ENCODE measurements at regions not wholly inside any gene's neighbourhood (a gene's known extent, or its start where the extent isn't known, plus 50 kb on each side); places are given as distances from the start of the nearest gene placed in this dataset.
A peak's percentile ranks its signal among the peaks of the same experiment; 100 is the strongest.

- no peak overlapping the region for H3K4me3 ChIP-seq (ENCODE audit: low read length)
- DNase-seq (ENCODE audit: low read depth) = no peak
- TF ChIP-seq CTCF (conservative IDR thresholded peaks at IDR 0.05; ENCODE audit: low read depth, low read length) = no peak
Measured at GRCh38 chr10:91024541-91024940, 103.7 kb upstream of the ANKRD1 start.

- DNase-seq (ENCODE audit: low read depth) = no peak
- H3K4me3 ChIP-seq (ENCODE audit: low read length) = no peak overlapping the region
- no peak for TF ChIP-seq CTCF (conservative IDR thresholded peaks at IDR 0.05; ENCODE audit: low read depth, low read length)
Measured at GRCh38 chr10:91032611-91033206, 111.8 kb upstream of the ANKRD1 start.

GRCh38 chr10:91033324-91033950 is 112.5 kb upstream of the ANKRD1 start:
- DNase-seq (ENCODE audit: low read depth) = peak; percentile 48
- H3K4me3 ChIP-seq (ENCODE audit: low read length) = no peak overlapping the region
- TF ChIP-seq CTCF (conservative IDR thresholded peaks at IDR 0.05; ENCODE audit: low read depth, low read length) = no peak

GRCh38 chr10:91034042-91034441 is 113.2 kb upstream of the ANKRD1 start:
- no peak overlapping the region for H3K4me3 ChIP-seq (ENCODE audit: low read length)
- TF ChIP-seq CTCF (conservative IDR thresholded peaks at IDR 0.05; ENCODE audit: low read depth, low read length) = no peak
- no peak for DNase-seq (ENCODE audit: low read depth)

GRCh38 chr10:91034494-91035159 is 113.7 kb upstream of the ANKRD1 start:
- DNase-seq (ENCODE audit: low read depth) = peak; percentile 90
- H3K4me3 ChIP-seq (ENCODE audit: low read length) = no peak overlapping the region

GRCh38 chr10:91035650-91036292 is 114.9 kb upstream of the ANKRD1 start:
- no peak for TF ChIP-seq CTCF (conservative IDR thresholded peaks at IDR 0.05; ENCODE audit: low read depth, low read length)
- no peak overlapping the region for H3K4me3 ChIP-seq (ENCODE audit: low read length)
- no peak for DNase-seq (ENCODE audit: low read depth)

More at GRCh38 chr10:91034494-91035159, 113.7 kb upstream of the ANKRD1 start:
- no peak for TF ChIP-seq CTCF (conservative IDR thresholded peaks at IDR 0.05; ENCODE audit: low read depth, low read length)

Measured in retinal pigment epithelial cell (primary cell).